ENCODE measurements at regions not wholly inside any gene's neighbourhood (a gene's known extent, or its start where the extent isn't known, plus 50 kb on each side); places are given as distances from the start of the nearest gene placed in this dataset.

GRCh38 chr1:198377702-198378101, 162.8 kb downstream of the ATP6V1G3 start:
- Histone ChIP-seq H2AFZ (ENCODE audit: low read depth, low read length) (no peak overlapping the region), H4K20me1 (replicated peaks; ENCODE audit: control insufficient read depth, extremely low read depth, insufficient read depth, low read length) (no peaks in the 10 kb centered on the region), H3K79me2 (ENCODE audit: control insufficient read depth, insufficient read depth, low read length) (no peaks in the 10 kb centered on the region), H3K36me3 (ENCODE audit: control insufficient read depth in 2 of 2, extremely low read depth in 1 of 2, insufficient read depth in 2 of 2, low read length in 2 of 2) (no peaks in the 10 kb centered on the region), H3K4me3 (replicated peaks in 1 of 3; ENCODE audit: insufficient read depth in 1 of 3, low read depth in 1 of 3, low read length in 3 of 3) (no peak overlapping the region), H3K9me3 (replicated peaks; ENCODE audit: control insufficient read depth, insufficient read depth, low read length) (no peaks in the 10 kb centered on the region), H3K27ac (ENCODE audit: insufficient read depth, low read depth, low read length) (no peak overlapping the region), H3K9me1 (replicated peaks; ENCODE audit: control insufficient read depth, extremely low read depth, insufficient read depth, low read length) (no peaks in the 10 kb centered on the region), H3K4me1 (ENCODE audit: control insufficient read depth, extremely low read depth, insufficient read depth, low read length) (no peaks in the 10 kb centered on the region), H3K27me3 (ENCODE audit: control insufficient read depth in 2 of 2, insufficient read depth in 2 of 2, low read length in 2 of 2) (no peaks in the 10 kb centered on the region), H3K9ac (replicated peaks; ENCODE audit: extremely low read depth, insufficient read depth, low read length) (no peak overlapping the region), H3K4me2 (ENCODE audit: insufficient read depth, low read length) (no peak overlapping the region)
- ChIA-PET POLR2A (no interaction called here), CTCF (interaction anchor here (1.9 kb wide), 1 partner anchor 18 kb away, joined by 5 read pairs; no protein-coding TSS in a partner anchor)
- intact Hi-C loops (cut with micrococcal nuclease), result no loop called here
- FAIRE-seq (no peak), DNase-seq (ENCODE audit: low read depth, low spot score) (no peak)
- no TSS peak for BruUV-seq (replicated peaks)
- TF ChIP-seq CTCF (IDR thresholded peaks at IDR 0.05; ENCODE audit: extremely low read depth in 1 of 2, insufficient read depth in 1 of 2, low read depth in 1 of 2, low read length in 2 of 2) (no peak), POLR2A (IDR thresholded peaks at IDR 0.05; ENCODE audit: low read depth, low read length) (no peak), FOS (IDR thresholded peaks at IDR 0.05; ENCODE audit: borderline replicate concordance, insufficient read depth, low read length) (no peak), GATA2 (IDR thresholded peaks at IDR 0.05; ENCODE audit: insufficient read depth, insufficient read length, low read depth, low read length) (no peak), JUN (IDR thresholded peaks at IDR 0.05; ENCODE audit: borderline replicate concordance, insufficient read depth, insufficient read length, low read depth) (no peak), EZH2 (IDR thresholded peaks at IDR 0.05; ENCODE audit: borderline replicate concordance, low read depth, low read length, severe bottlenecking) (no peak), MYC (IDR thresholded peaks at IDR 0.05; ENCODE audit: low read depth, low read length) (no peak), MAX (IDR thresholded peaks at IDR 0.05; ENCODE audit: insufficient read depth, insufficient read length) (no peak), POLR2AphosphoS5 (IDR thresholded peaks at IDR 0.05; ENCODE audit: insufficient read depth, low read depth, low read length) (no peak)
- dilution Hi-C loops (cut with MboI; ENCODE audit: extremely low pct_ligation_motif_present, low sequenced_read_pairs), result no loop called here
